ENCODE measurements at regions not wholly inside any gene's neighbourhood (a gene's known extent, or its start where the extent isn't known, plus 50 kb on each side); places are given as distances from the start of the nearest gene placed in this dataset.

GRCh38 chr11:106381895-106382294 lies 304.4 kb downstream of the AASDHPPT start:
- H3K4me1 ChIP-seq (ENCODE audit: control insufficient read depth, insufficient read depth, low read length) = no peaks in the 10 kb centered on the region
- ChIA-PET CTCF (no interaction called here), POLR2A (no interaction called here)
- H3K4me3 ChIP-seq (ENCODE audit: low read depth, low read length) = no peak overlapping the region
- TF ChIP-seq ZNF10 (tag by site-specific recombination; IDR thresholded peaks at IDR 0.05) = no peak
- TF ChIP-seq ZNF24 (tag by site-specific recombination; IDR thresholded peaks at IDR 0.05) = no peak
- no peak for TF ChIP-seq YY1 (tag by site-specific recombination; IDR thresholded peaks at IDR 0.05)
- TF ChIP-seq ZNF768 (tag by site-specific recombination; IDR thresholded peaks at IDR 0.05) = no peak
- TF ChIP-seq ZNF777 (tag by site-specific recombination; IDR thresholded peaks at IDR 0.05; ENCODE audit: borderline replicate concordance) = no peak
- TF ChIP-seq ZNF473 (tag by site-specific recombination; IDR thresholded peaks at IDR 0.05) = no peak
- TF ChIP-seq ZNF175 (tag by site-specific recombination; IDR thresholded peaks at IDR 0.05) = no peak
- H3K9me3 ChIP-seq (ENCODE audit: control insufficient read depth, insufficient read depth, low read depth, low read length) = no peaks in the 10 kb centered on the region
- H3K27ac ChIP-seq (ENCODE audit: extremely low read depth, low read depth, low read length) = no peak overlapping the region
- no peaks in the 10 kb centered on the region for H3K36me3 ChIP-seq (ENCODE audit: control insufficient read depth in 2 of 2, insufficient read depth in 1 of 2, low read length in 2 of 2)

GRCh38 chr11:106384429-106384828 lies 307.0 kb downstream of the AASDHPPT start:
- H3K4me3 ChIP-seq (ENCODE audit: low read depth, low read length) = no peak overlapping the region
- no peaks in the 10 kb centered on the region for H3K9me3 ChIP-seq (ENCODE audit: control insufficient read depth, insufficient read depth, low read depth, low read length)
- ChIA-PET POLR2A (no interaction called here), CTCF (interaction anchor here (0.5 kb wide), 1 partner anchor 233 kb away, joined by 4 read pairs; no protein-coding TSS in a partner anchor)
- no peaks in the 10 kb centered on the region for H3K36me3 ChIP-seq (ENCODE audit: control insufficient read depth in 2 of 2, insufficient read depth in 1 of 2, low read length in 2 of 2)
- TF ChIP-seq ZNF133 (tag by site-specific recombination; IDR thresholded peaks at IDR 0.05) (no peak), ZSCAN18 (tag by site-specific recombination; IDR thresholded peaks at IDR 0.05) (no peak), ZNF549 (tag by site-specific recombination; IDR thresholded peaks at IDR 0.05) (no peak), MZF1 (tag by site-specific recombination; IDR thresholded peaks at IDR 0.05; ENCODE audit: borderline replicate concordance) (no peak), ZBTB1 (tag by site-specific recombination; IDR thresholded peaks at IDR 0.05) (no peak), ZNF610 (tag by site-specific recombination; IDR thresholded peaks at IDR 0.05; ENCODE audit: borderline replicate concordance) (no peak), ZNF248 (tag by site-specific recombination; IDR thresholded peaks at IDR 0.05) (no peak), ZNF311 (tag by site-specific recombination; IDR thresholded peaks at IDR 0.05; ENCODE audit: borderline replicate concordance) (no peak), REPIN1 (tag by site-specific recombination; IDR thresholded peaks at IDR 0.05; ENCODE audit: low read depth) (no peak), ZNF488 (tag by site-specific recombination; IDR thresholded peaks at IDR 0.05) (no peak), AEBP2 (tag by site-specific recombination; IDR thresholded peaks at IDR 0.05; ENCODE audit: borderline replicate concordance) (no peak), ZNF530 (tag by site-specific recombination; IDR thresholded peaks at IDR 0.05; ENCODE audit: low read depth) (no peak), ZNF785 (tag by site-specific recombination; IDR thresholded peaks at IDR 0.05) (no peak), KLF16 (tag by site-specific recombination; IDR thresholded peaks at IDR 0.05) (no peak), ZSCAN5A (tag by site-specific recombination; IDR thresholded peaks at IDR 0.05) (no peak), ZNF202 (tag by site-specific recombination; IDR thresholded peaks at IDR 0.05; ENCODE audit: borderline replicate concordance) (no peak), ZNF426 (tag by site-specific recombination; IDR thresholded peaks at IDR 0.05) (no peak), EGR2 (tag by site-specific recombination; IDR thresholded peaks at IDR 0.05; ENCODE audit: low read depth) (no peak), HOXD13 (CRISPR knock-in tag; IDR thresholded peaks at IDR 0.05; ENCODE audit: borderline replicate concordance) (no peak), ZNF529 (tag by site-specific recombination; IDR thresholded peaks at IDR 0.05; ENCODE audit: insufficient replicate concordance) (no peak)
- no peaks in the 10 kb centered on the region for H3K4me1 ChIP-seq (ENCODE audit: control insufficient read depth, insufficient read depth, low read length)
- H3K27ac ChIP-seq (ENCODE audit: extremely low read depth, low read depth, low read length) = no peak overlapping the region

All from HEK293 (cell line).